DND-41 (cell line): ENCODE measurements at regions not wholly inside any gene's neighbourhood (a gene's known extent, or its start where the extent isn't known, plus 50 kb on each side); places are given as distances from the start of the nearest gene placed in this dataset.

Experiments
- CTCF ChIP-seq: IDR thresholded peaks from 2 replicates; pipeline ENCODE4 v1.5.1; 2012; ENCODE audit warnings: borderline replicate concordance, low read length, moderate library complexity, mild to moderate bottlenecking; ENCODE audit not compliant: poor library complexity, severe bottlenecking; ENCODE audit errors: extremely low read depth
- EZH2 ChIP-seq: IDR thresholded peaks from 3 replicates; pipeline ENCODE4 v1.6.1; 2012; ENCODE audit warnings: borderline replicate concordance, low read depth, mild to moderate bottlenecking, moderate library complexity, low read length, inconsistent platforms; ENCODE audit not compliant: severe bottlenecking

- no peak for TF ChIP-seq CTCF
- TF ChIP-seq EZH2: no peak
These were observed 64.0 kb upstream of the SNX9 start for GRCh38 chr6:157759028-157759427.
